ENCODE measurements at regions not wholly inside any gene's neighbourhood (a gene's known extent, or its start where the extent isn't known, plus 50 kb on each side); places are given as distances from the start of the nearest gene placed in this dataset.
"Not testable (repeated sequence)": the region's sequence is repeated elsewhere in the genome, so short reads cannot be mapped to it uniquely, and the experiment has no call there.

- DNase-seq: no peak
Observed at GRCh38 chr6:84635081-84635761, 129.2 kb downstream of the TBX18 start.

GRCh38 chr6:84633771-84634170 lies 130.6 kb downstream of the TBX18 start:
- no peak for DNase-seq

GRCh38 chr6:84626527-84626926 lies 137.9 kb downstream of the TBX18 start:
- not testable (repeated sequence) for DNase-seq

DNA sequence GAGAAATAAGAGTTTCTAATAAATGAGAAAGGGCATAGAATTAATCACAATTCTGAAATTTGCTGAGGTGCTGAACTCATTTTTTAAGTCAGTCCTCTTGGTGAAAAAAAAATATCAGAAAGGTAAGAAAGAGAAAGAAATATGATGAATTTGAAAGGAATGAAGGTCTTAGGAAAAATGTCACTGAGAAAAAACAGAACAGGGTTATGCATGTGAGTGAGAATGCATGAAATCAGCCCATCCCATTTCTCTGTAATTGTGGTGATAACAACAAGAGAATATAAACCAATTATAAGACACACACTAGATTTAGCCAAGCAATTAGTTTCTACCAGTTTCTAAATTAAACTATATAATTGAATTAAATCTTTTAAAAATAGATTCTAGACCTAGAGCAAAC lies 138.9 kb downstream of the TBX18 start:
- DNase-seq: no peak

DNA sequence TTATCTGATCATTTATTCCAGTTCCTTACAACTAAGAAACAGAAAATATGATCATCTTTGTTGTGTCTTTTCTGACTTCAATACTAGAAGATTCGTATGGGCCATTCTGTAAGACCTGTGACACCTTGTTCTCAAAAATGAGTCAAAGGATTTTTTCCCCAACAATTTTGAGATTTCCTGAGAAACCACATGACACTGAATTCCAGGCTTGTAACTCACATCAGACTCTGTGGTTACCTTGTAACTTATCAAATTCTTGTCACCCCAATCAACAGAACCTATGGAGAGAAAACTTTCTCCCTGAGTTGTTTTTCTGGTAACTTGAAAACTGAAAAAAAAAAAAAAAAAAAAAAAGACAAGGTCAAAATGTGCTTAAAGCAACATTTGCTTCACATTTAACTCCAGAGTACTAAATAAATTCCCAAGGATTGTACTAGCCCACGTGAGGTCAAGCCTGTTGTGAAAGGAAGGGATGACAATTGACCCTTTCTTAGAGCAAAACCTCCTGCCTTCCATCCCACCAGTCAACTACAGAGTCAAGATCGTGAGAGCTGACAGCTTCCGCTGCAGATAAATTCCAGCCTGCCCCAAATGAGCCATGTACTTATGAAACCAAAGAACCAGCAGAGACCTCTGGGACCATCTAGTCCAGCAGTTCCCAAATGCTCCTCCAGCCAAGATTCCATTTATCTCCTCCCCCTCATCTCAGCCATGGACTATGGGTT lies 140.3 kb downstream of the TBX18 start:
- no peak for DNase-seq

- no peak for DNase-seq
Observed at GRCh38 chr6:84618836-84619235, 145.6 kb downstream of the TBX18 start.

- no peak for DNase-seq
Observed at GRCh38 chr6:84618046-84618752, 146.2 kb downstream of the TBX18 start.

GRCh38 chr6:84615987-84616386 lies 148.4 kb downstream of the TBX18 start:
- no peak for DNase-seq

DNA sequence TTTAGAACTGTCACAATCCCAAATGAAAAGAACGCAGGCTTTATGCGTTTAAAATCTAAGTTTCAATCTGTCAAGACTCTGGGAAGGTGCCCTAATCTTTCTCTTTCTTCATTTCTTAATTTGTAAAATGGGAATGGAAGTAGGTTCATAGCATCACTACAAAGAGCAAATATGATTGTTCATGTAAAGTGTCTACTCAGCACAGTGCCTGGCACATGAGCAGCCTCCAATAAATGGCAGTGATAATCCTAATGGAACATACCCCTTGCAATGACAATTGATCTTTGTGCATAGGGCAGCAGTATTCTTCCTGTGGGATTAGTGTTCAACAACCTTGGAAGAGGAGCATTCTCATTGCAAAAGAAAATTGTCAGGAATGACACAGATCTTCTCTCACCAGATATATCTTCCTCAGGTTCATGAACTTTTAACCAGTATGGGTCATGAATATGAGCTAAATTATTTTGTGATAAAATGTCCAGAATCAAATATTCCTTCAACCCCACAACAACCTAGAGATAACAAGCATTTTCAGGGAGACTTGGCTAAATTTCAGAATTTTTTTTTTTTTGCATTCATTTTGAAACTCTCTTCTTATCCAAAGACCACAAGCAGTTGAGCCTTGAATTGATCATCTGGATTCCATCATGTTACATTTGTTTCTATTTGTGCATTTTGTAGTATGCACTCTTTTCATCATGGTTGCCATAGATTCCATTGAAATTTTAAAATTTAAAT lies 149.1 kb downstream of the TBX18 start:
- no peak for DNase-seq

DNA sequence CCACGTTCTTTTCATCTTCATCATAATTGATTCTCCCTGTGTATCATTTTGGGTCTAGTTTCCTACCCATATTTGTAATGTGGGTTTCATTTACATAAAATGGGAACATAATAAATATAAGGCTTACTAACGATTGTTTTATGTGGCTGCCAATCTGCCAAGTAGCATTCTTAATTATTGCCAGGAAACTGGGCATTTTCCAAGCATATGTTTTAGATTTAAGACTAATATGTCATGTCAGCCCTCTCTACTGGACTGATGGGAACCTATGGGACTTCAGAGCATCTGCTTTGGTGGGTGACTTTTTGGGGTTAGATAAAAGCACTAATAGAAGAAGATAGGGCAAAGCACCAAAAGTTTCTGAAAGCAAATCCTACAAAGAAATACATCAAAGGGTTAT lies 157.5 kb downstream of the TBX18 start:
- no peak for DNase-seq

DNA sequence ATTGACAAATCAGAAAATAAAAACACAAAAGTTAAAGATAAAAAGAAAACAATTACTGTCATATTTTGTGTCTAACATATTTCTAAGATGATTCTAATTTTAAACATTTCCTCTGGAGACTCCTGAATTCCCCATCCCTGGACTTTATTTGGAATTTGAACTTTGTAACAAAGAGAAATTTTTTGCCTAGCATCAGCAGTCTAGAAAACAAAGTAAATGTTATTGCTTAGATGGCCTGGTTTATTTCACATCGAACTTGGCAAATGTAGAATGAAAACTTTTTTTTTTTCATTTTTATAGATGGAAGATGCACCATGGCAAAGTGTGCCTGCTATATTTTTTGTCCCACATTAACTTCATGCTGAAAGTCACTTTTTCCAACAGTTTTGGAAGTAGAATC lies 159.1 kb downstream of the TBX18 start:
- no peak for DNase-seq

GRCh38 chr6:84601366-84601765 lies 163.0 kb downstream of the TBX18 start:
- no peak for DNase-seq

DNA sequence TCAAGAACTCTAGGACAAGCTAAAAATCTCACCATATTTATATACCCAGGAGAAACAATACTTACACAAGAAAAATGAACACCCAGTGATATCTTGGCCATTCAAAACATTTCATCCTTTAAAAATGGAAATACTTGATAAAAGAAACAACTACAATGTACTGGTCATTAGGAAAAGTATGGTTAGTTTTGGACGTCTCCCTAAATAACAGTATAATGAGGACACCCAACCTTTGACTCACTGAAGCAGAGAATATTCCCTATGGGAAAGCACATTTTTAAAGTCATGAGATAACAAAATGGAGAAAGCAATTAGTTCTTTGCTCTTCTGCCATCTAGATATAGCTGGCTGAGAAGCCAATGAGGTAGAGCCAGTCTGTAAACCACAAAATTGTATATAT lies 164.4 kb downstream of the TBX18 start:
- DNase-seq: no peak

DNA sequence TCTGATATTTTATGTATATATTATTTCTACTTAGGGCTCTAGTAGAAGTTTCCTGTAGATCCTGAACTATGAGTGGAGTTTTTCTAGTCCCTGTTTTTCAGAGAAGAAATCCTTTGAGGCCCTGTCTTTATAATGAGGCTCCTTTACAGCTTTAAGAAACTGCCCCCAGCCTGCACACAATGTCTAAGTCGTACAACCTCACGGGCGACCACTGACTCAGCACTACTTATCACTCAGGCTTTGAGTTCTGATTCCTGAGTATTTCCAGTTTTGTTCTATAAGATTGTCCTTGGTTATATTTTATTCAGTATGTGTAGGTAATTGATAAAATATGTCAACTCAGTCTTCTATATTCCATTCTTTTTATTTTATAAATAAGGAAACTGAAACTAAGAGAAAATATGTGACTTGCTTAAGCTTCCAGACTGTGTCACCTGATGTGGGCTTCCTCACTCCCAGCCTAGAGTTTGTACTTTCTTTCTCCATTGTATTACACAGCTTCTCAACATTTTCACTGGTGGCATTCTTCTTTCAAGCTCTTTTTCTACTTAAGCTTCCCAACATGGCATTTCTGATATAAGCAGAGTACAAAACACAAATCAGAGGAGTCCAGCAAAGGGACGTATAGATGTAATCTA lies 167.0 kb downstream of the TBX18 start:
- no peak for DNase-seq

GRCh38 chr6:84596488-84596887 lies 167.9 kb downstream of the TBX18 start:
- DNase-seq: no peak

- DNase-seq: no peak
Observed at GRCh38 chr6:84588697-84589080, 175.7 kb downstream of the TBX18 start.

DNA sequence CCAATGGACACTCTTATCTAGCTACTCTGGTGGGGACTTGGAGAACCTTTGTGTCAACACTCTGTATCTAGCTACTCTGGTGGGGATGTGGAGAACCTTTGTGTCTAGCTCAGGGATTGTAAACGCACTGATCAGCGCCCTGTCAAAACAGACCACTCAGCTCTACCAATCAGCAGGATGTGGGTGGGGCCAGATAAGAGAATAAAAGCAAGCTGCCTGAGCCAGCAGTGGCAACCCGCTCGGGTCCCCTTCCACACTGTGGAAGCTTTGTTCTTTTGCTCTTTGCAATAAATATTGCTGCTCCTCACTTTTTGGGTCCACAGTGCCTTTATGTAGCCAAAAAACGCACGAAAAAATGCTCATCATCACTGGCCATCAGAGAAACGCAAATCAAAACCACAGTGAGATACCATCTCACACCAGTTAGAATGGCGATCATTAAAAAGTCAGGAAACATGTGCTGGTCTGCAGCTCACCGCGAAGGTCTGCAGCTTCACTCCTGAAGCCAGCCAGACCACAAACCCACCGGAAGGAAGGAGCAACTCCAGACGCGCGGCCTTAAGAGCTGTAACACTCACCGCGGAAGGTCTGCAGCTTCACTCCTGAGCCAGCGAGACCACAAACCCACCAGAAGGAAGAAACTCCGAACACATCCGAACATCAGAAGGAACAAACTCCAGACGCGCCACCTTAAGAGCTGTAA lies 176.3 kb downstream of the TBX18 start:
- not testable (repeated sequence) for DNase-seq

DNA sequence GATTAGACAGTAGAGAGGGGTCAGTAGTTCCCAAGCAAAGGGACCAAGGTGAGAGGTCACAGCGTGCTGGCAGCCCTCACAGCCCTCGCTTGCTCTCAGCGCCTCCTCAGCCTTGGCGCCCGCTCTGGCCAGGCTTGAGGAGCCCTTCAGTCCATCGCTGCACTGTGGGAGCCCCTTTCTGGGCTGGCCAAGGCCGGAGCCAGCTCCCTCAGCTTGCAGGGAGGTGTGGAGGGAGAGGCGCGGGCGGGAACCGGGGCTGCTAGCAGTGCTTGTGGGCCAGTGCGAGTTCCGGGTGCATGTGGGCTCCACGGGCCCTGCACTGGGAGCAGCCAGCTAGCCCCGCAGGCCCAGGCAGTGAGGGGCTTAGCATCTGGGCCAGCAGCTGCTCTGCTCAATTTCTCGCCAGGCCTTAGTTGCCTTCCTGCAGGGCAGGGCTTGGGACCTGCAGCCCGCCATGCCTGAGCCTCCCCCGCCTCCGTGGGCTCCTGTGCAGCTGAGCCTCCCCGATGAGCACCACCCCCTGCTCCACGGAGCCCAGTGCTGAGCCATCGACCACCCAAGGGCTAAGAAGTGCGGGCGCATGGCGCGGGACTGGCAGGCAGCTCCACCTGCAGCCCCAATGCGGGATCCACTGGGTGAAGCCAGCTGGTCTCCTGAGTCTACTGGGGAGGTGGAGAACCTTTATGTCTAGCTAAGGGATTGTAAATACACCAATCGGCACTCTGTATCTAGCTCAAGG lies 177.0 kb downstream of the TBX18 start:
- not testable (repeated sequence) for DNase-seq

DNA sequence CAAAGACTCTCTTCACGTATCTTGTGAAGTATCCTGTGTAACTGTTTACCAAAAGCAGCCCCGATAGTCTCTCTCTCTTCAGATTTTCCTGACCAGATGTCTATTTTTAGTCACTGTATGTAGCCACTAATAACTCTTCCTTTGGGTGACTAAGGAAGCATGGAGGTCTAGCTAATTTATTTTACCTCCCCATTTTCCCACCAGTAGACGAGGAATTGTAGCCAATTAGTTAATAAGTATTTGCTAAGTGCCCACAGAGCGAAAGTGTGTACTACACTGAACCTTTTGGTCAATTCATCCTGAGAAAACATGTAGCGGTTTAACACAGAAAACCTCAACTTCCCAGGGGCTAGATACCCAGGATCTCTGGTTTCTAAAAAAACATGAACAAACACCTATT lies 180.6 kb downstream of the TBX18 start:
- no peak for DNase-seq

GRCh38 chr6:84582997-84583396 lies 181.4 kb downstream of the TBX18 start:
- DNase-seq: no peak

Measured in right kidney (tissue), 1 donor.